GM12878 (cell line): ENCODE measurements at regions not wholly inside any gene's neighbourhood (a gene's known extent, or its start where the extent isn't known, plus 50 kb on each side); places are given as distances from the start of the nearest gene placed in this dataset.

Experiments
- ATAC-seq: fragments of 200-7000 bp; cut with Tn5 transposase; 3 replicates; pipeline ENCODE4 v1.9.1; 2020; ENCODE audit warnings: mild to moderate bottlenecking, moderate library complexity
- BruUV-seq: library from RNA; stranded (reverse); fragments of 400-500 nt; replicated peaks from 2 replicates; lab custom pipeline; 2021; lab: Mats Ljungman, UMichigan
- CTCF ChIA-PET: fragments of 300-600 bp; sonication (Branson Sonifier 250); formaldehyde crosslinking; extraction: SDS; loops from one replicate; lab custom pipeline; 2021; ENCODE audit warnings: inconsistent platforms; lab: Yijun Ruan, JAX
- POLR2A ChIA-PET: fragments of 350-600 bp; formaldehyde crosslinking; extraction: SDS; loops from one replicate; lab custom pipeline; 2021; ENCODE audit warnings: inconsistent platforms; lab: Charles Lee
- RAD21 ChIA-PET: fragments of 300-600 bp; sonication (Branson Sonifier 250); formaldehyde crosslinking; loops from one replicate; lab custom pipeline; 2023; ENCODE audit warnings: antibody characterized with exemption; ENCODE audit not compliant: unreplicated experiment; lab: Charles Lee
- SMC1A ChIA-PET: fragments of 300-600 bp; sonication (Branson Sonifier 250); formaldehyde crosslinking; loops from one replicate; lab custom pipeline; 2023; ENCODE audit not compliant: unreplicated experiment, uncharacterized antibody; lab: Charles Lee
- DNase-seq: peaks from one replicate; pipeline ENCODE4 v3.0.0-alpha.2; 2011; ENCODE audit warnings: low read depth, low spot score
- FAIRE-seq: peaks from 3 replicates; lab custom pipeline; 2011; peaks lifted over from hg19 to GRCh38; lab: Jason Lieb, UNC
- H2AFZ ChIP-seq: 2 replicates; pipeline ENCODE4 v1.6.0; 2011; ENCODE audit warnings: low read depth, low read length, control low read depth; ENCODE audit not compliant: control insufficient read depth
- H3K27ac ChIP-seq: 2 replicates; pipeline ENCODE4 v1.5.1; 2011; ENCODE audit warnings: control low read depth; ENCODE audit not compliant: control insufficient read depth, insufficient read depth
- H3K27me3 ChIP-seq, 2 experiments: replicated peaks in 1 of 2; 2 replicates each; pipeline versions ENCODE4 v1.6.0 to v1.6.1; 2011; ENCODE audit warnings: low read length in 1 of 2; ENCODE audit not compliant: control insufficient read depth in 2 of 2, insufficient read depth in 2 of 2
- H3K36me3 ChIP-seq, 2 experiments: 2 replicates each; pipeline ENCODE4 v1.5.1; 2011; ENCODE audit warnings: low read length in 1 of 2; ENCODE audit not compliant: control insufficient read depth in 2 of 2, insufficient read depth in 2 of 2
- H3K4me1 ChIP-seq: 2 replicates; pipeline ENCODE4 v1.6.1; 2011; ENCODE audit warnings: mild to moderate bottlenecking, low read length, moderate library complexity, mixed read lengths; ENCODE audit not compliant: control insufficient read depth, insufficient read depth
- H3K4me2 ChIP-seq: 2 replicates; pipeline ENCODE4 v1.6.0; 2011; ENCODE audit warnings: control low read depth; ENCODE audit not compliant: control insufficient read depth, insufficient read depth
- H3K4me3 ChIP-seq: fragments of 200-600 bp; sonication (generic); 2 replicates; pipeline ENCODE4 v1.5.1; 2016
- H3K79me2 ChIP-seq: 2 replicates; pipeline ENCODE4 v1.6.0; 2011; ENCODE audit warnings: low read length; ENCODE audit not compliant: control insufficient read depth, insufficient read depth
- H3K9ac ChIP-seq: 2 replicates; pipeline ENCODE4 v1.8.0; 2011; ENCODE audit warnings: low read length, control low read depth, mixed read lengths; ENCODE audit not compliant: control insufficient read depth, insufficient read depth
- H3K9me3 ChIP-seq: replicated peaks from 3 replicates; pipeline ENCODE4 v1.5.1; 2011; ENCODE audit warnings: mild to moderate bottlenecking, low read length; ENCODE audit not compliant: control insufficient read depth, insufficient read depth
- H4K20me1 ChIP-seq: 2 replicates; pipeline ENCODE4 v1.6.0; 2011; ENCODE audit not compliant: control insufficient read depth, insufficient read depth
- BACH1 ChIP-seq: fragments of 450-650 bp; IDR thresholded peaks from 2 replicates; pipeline ENCODE4 v1.6.1; 2017; ENCODE audit warnings: mild to moderate bottlenecking, borderline replicate concordance
- BMI1 ChIP-seq: fragments of 450-650 bp; IDR thresholded peaks from 2 replicates; pipeline ENCODE4 v1.6.1; 2016; ENCODE audit warnings: mild to moderate bottlenecking, moderate library complexity, borderline replicate concordance
- E4F1 ChIP-seq: fragments of 450-650 bp; IDR thresholded peaks from 2 replicates; pipeline ENCODE4 v1.6.1; 2018; ENCODE audit warnings: borderline replicate concordance, mild to moderate bottlenecking; ENCODE audit not compliant: partially characterized antibody
- EP300 ChIP-seq, 2 experiments: fragments of 150-350 bp in 1 of 2; IDR thresholded peaks; 2 replicates each; pipeline ENCODE4 v1.6.1; 2011 to 2012; ENCODE audit warnings: low read depth in 2 of 2, low read length in 2 of 2, borderline replicate concordance in 1 of 2, improper control_type of control experiment in 1 of 2, inconsistent platforms in 1 of 2; ENCODE audit not compliant: control insufficient read depth in 1 of 2
- IKZF2 ChIP-seq, 2 experiments: fragments of 450-650 bp; IDR thresholded peaks; 2 replicates each; pipeline ENCODE4 v1.6.1; 2017; ENCODE audit warnings: mild to moderate bottlenecking in 2 of 2, moderate library complexity in 2 of 2
- KDM1A ChIP-seq: fragments of 200-600 bp; sonication (generic); IDR thresholded peaks from 2 replicates; pipeline ENCODE4 v1.6.1; 2016; ENCODE audit warnings: borderline replicate concordance
- KLF5 ChIP-seq: fragments of 450-650 bp; IDR thresholded peaks from 2 replicates; pipeline ENCODE4 v1.6.1; 2014; ENCODE audit warnings: mild to moderate bottlenecking; ENCODE audit not compliant: partially characterized antibody
- MTA2 ChIP-seq: fragments of 450-650 bp; IDR thresholded peaks from 2 replicates; pipeline ENCODE4 v1.6.1; 2016; ENCODE audit warnings: low read depth, mild to moderate bottlenecking, moderate library complexity
- MYB ChIP-seq: fragments of 150-350 bp; IDR thresholded peaks from 2 replicates; pipeline ENCODE4 v1.6.1; 2014; ENCODE audit warnings: mild to moderate bottlenecking, low read depth, low read length, borderline replicate concordance
- MYC ChIP-seq: IDR thresholded peaks from 2 replicates; pipeline ENCODE4 v1.6.1; 2011; ENCODE audit warnings: mild to moderate bottlenecking, low read length, moderate library complexity, inconsistent platforms; ENCODE audit not compliant: insufficient read depth, insufficient replicate concordance, insufficient read length, severe bottlenecking
- PML ChIP-seq: IDR thresholded peaks from 2 replicates; pipeline ENCODE4 v1.6.1; 2012; ENCODE audit warnings: low read length, inconsistent platforms
- USF2 ChIP-seq: IDR thresholded peaks from 2 replicates; pipeline ENCODE4 v1.6.1; 2011; ENCODE audit warnings: low read depth, low read length, improper control_type of control experiment, borderline replicate concordance
- YBX1 ChIP-seq: fragments of 450-650 bp; IDR thresholded peaks from 2 replicates; pipeline ENCODE4 v1.6.1; 2016; ENCODE audit warnings: antibody characterized with exemption
- ZBTB33 ChIP-seq: fragments of 450-650 bp; IDR thresholded peaks from 2 replicates; pipeline ENCODE4 v1.6.1; 2017; ENCODE audit warnings: mild to moderate bottlenecking
- ZNF24 ChIP-seq: fragments of 450-650 bp; IDR thresholded peaks from 2 replicates; pipeline ENCODE4 v1.6.1; 2017; ENCODE audit warnings: antibody characterized with exemption, mild to moderate bottlenecking
- WGBS: methylation state at CpG from one replicate; pipeline ENCODE4 v1.1.6; 2016; ENCODE audit warnings: low lambda C conversion rate; ENCODE audit not compliant: insufficient replicate concordance, insufficient coverage; ENCODE audit errors: missing lambda C conversion rate; 5-methylcytosine and 5-hydroxymethylcytosine counted together
- in situ Hi-C: fragments of 300-500 bp; cut with MboI; formaldehyde crosslinking; loops from 9 replicates; pipeline ENCODE4 v1.14.3; 2018; ENCODE audit warnings: mixed read lengths
- intact Hi-C: fragments of 100-400 bp; cut with micrococcal nuclease; formaldehyde crosslinking; loops from one replicate; pipeline ENCODE4 v1.14.2; 2022; ENCODE audit not compliant: unreplicated experiment
- TF ChIP-seq, protein P1 (sequence below): fragments of 450-650 bp; IDR thresholded peaks from 2 replicates; pipeline ENCODE4 v1.6.1; 2014; ENCODE audit warnings: mild to moderate bottlenecking

DNA sequence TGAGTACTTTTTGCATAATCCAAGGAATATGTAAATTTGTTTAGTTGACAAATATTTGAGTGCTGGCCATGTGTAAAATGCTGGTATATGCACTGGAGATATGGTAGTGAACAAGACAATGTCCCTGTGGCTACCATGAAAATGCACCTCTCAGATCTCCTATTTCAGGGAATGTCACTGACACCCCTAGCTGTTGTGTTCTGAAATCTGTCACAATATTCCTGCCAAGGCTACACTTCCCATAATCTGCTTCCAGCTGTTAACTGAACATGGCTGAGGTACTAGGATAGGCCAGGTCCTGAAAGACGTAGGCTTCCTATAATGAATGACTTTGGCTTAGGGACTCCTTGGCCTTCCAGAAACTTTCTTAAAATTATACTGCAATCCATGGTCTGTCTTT, 197.8 kb downstream of the ZNF648 start:
- in situ Hi-C loops, result no loop called here
- 0% methylated on average over 1 of the region's 1 CpG for WGBS
- no peak overlapping the region for H3K27ac ChIP-seq
- no peak for ATAC-seq
- no peak overlapping the region for H2AFZ ChIP-seq
- SMC1A ChIA-PET, result no interaction called here
- no peaks in the 10 kb centered on the region for H3K27me3 ChIP-seq
- FAIRE-seq, result no peak
- POLR2A ChIA-PET, result no interaction called here
- H4K20me1 ChIP-seq, result no peaks in the 10 kb centered on the region
- H3K79me2 ChIP-seq, result no peaks in the 10 kb centered on the region
- CTCF ChIA-PET, result interaction anchor here (0.8 kb wide), 1 partner anchor 11 kb away, joined by 4 read pairs; no protein-coding TSS in a partner anchor
- no peaks in the 10 kb centered on the region; the same call in 2 of the 3 replicates for H3K9me3 ChIP-seq
- no peak for DNase-seq
- no TSS peak for BruUV-seq
- RAD21 ChIA-PET, result no interaction called here
- no peak overlapping the region for H3K4me2 ChIP-seq
- TF ChIP-seq PML, result no peak
- TF ChIP-seq, protein P1, sequence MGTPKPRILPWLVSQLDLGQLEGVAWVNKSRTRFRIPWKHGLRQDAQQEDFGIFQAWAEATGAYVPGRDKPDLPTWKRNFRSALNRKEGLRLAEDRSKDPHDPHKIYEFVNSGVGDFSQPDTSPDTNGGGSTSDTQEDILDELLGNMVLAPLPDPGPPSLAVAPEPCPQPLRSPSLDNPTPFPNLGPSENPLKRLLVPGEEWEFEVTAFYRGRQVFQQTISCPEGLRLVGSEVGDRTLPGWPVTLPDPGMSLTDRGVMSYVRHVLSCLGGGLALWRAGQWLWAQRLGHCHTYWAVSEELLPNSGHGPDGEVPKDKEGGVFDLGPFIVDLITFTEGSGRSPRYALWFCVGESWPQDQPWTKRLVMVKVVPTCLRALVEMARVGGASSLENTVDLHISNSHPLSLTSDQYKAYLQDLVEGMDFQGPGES, result no peak
- no peak for TF ChIP-seq MYC
- no peak for TF ChIP-seq ZBTB33
- no peak for TF ChIP-seq YBX1
- no peak for TF ChIP-seq BACH1
- TF ChIP-seq KDM1A, result no peak
- TF ChIP-seq E4F1, result no peak
- TF ChIP-seq USF2, result no peak
- no peak for TF ChIP-seq KLF5
- TF ChIP-seq BMI1, result no peak
- TF ChIP-seq EP300 (IDR thresholded peaks at IDR 0.05; ENCODE audit: borderline replicate concordance in 1 of 2, control insufficient read depth in 1 of 2, low read depth in 2 of 2, low read length in 2 of 2), result no peak
- no peak for TF ChIP-seq MYB
- no peak for TF ChIP-seq ZNF24
- no peak for TF ChIP-seq MTA2
- TF ChIP-seq IKZF2 (IDR thresholded peaks at IDR 0.05), result no peak
- TF ChIP-seq, all 136 proteins: peak for 0
- Histone ChIP-seq H3K4me1 (no peaks in the 10 kb centered on the region), H3K9ac (no peak overlapping the region), H3K4me3 (no peak overlapping the region), H3K36me3 (no peaks in the 10 kb centered on the region)
- intact Hi-C loops, result no loop called here
